SK-N-SH treated with all-trans-retinoic acid at 6 μM for 48 hours (cell line): ENCODE measurements at regions not wholly inside any gene's neighbourhood (a gene's known extent, or its start where the extent isn't known, plus 50 kb on each side); places are given as distances from the start of the nearest gene placed in this dataset.

ENCODE experiments used
- ATAC-seq: fragments of 200-7000 bp; cut with Tn5 transposase; 3 replicates; pipeline ENCODE4 v1.9.1; 2020; ENCODE audit warnings: mild to moderate bottlenecking, moderate library complexity
- BACH2 ChIP-seq: fragments of 250-450 bp; sonication (Bioruptor Pico); IDR thresholded peaks from 2 replicates; pipeline ENCODE4 v1.9.0; 2021; ENCODE audit warnings: mild to moderate bottlenecking, borderline replicate concordance
- ESRRG ChIP-seq: fragments of 250-450 bp; sonication (Bioruptor Pico); IDR thresholded peaks from 2 replicates; pipeline ENCODE4 v1.6.1; 2021; ENCODE audit warnings: mild to moderate bottlenecking
- GLIS3 ChIP-seq: fragments of 250-450 bp; sonication (Bioruptor Pico); IDR thresholded peaks from 2 replicates; pipeline ENCODE4 v1.5.0; 2020; ENCODE audit warnings: mild to moderate bottlenecking, moderate library complexity
- ISL1 ChIP-seq: fragments of 250-450 bp; sonication (Bioruptor Pico); IDR thresholded peaks from 2 replicates; pipeline ENCODE4 v2.1.2; 2022; ENCODE audit warnings: mild to moderate bottlenecking, moderate library complexity
- PPARA ChIP-seq: fragments of 250-450 bp; sonication (Bioruptor Pico); IDR thresholded peaks from 2 replicates; pipeline ENCODE4 v1.5.0; 2020; ENCODE audit warnings: mild to moderate bottlenecking, borderline replicate concordance
- RARB ChIP-seq: fragments of 250-450 bp; sonication (Bioruptor Pico); IDR thresholded peaks from 2 replicates; pipeline ENCODE4 v1.8.0; 2021; ENCODE audit warnings: mild to moderate bottlenecking, moderate library complexity
- SNAI2 ChIP-seq: fragments of 250-450 bp; sonication (Bioruptor Pico); IDR thresholded peaks from 2 replicates; pipeline ENCODE4 v1.5.0; 2020; ENCODE audit warnings: mild to moderate bottlenecking, moderate library complexity
- TCF4 ChIP-seq: fragments of 250-450 bp; sonication (Bioruptor Pico); IDR thresholded peaks from 2 replicates; pipeline ENCODE4 v1.8.0; 2021; ENCODE audit warnings: mild to moderate bottlenecking, moderate library complexity, borderline replicate concordance
- TOX ChIP-seq: fragments of 250-450 bp; sonication (Bioruptor Pico); IDR thresholded peaks from 2 replicates; pipeline ENCODE4 v1.8.0; 2021; ENCODE audit warnings: mild to moderate bottlenecking, moderate library complexity, borderline replicate concordance
- ZC3H10 ChIP-seq: fragments of 250-450 bp; sonication (Bioruptor Pico); IDR thresholded peaks from 2 replicates; pipeline ENCODE4 v1.5.1; 2021; ENCODE audit warnings: mild to moderate bottlenecking, moderate library complexity
- ZFP3 ChIP-seq: fragments of 250-450 bp; sonication (Bioruptor Pico); IDR thresholded peaks from 2 replicates; pipeline ENCODE4 v1.5.0; 2020; ENCODE audit warnings: mild to moderate bottlenecking, moderate library complexity
- ZFP30 ChIP-seq: fragments of 450-650 bp; formaldehyde crosslinking; IDR thresholded peaks from 2 replicates; pipeline ENCODE4 v1.5.0; 2022; ENCODE audit warnings: mild to moderate bottlenecking, moderate library complexity
- ZNF565 ChIP-seq: fragments of 450-650 bp; formaldehyde crosslinking; conservative IDR thresholded peaks from 2 replicates; pipeline ENCODE4 v1.5.0; 2020; ENCODE audit warnings: low read depth, mild to moderate bottlenecking, moderate library complexity
- ZNF70 ChIP-seq: fragments of 450-650 bp; formaldehyde crosslinking; IDR thresholded peaks from 2 replicates; pipeline ENCODE4 v1.5.0; 2020; ENCODE audit warnings: mild to moderate bottlenecking, moderate library complexity
- TF ChIP-seq, protein P1 (sequence below): fragments of 250-450 bp; sonication (Bioruptor Pico); IDR thresholded peaks from 2 replicates; pipeline ENCODE4 v1.8.0; 2021; ENCODE audit warnings: low read depth, mild to moderate bottlenecking, moderate library complexity, borderline replicate concordance
- TF ChIP-seq, protein P2 (sequence below): fragments of 250-450 bp; sonication (Bioruptor Pico); IDR thresholded peaks from 2 replicates; pipeline ENCODE4 v1.5.1; 2021; ENCODE audit warnings: mild to moderate bottlenecking, moderate library complexity
- TF ChIP-seq, protein P3 (sequence below): fragments of 250-450 bp; sonication (Bioruptor Pico); IDR thresholded peaks from 2 replicates; pipeline ENCODE4 v1.5.0; 2020; ENCODE audit warnings: mild to moderate bottlenecking, moderate library complexity
- TF ChIP-seq, protein P4 (sequence below): fragments of 250-450 bp; sonication (Bioruptor Pico); IDR thresholded peaks from 2 replicates; pipeline ENCODE4 v1.5.1; 2020; ENCODE audit warnings: low read depth, mild to moderate bottlenecking, moderate library complexity

DNA sequence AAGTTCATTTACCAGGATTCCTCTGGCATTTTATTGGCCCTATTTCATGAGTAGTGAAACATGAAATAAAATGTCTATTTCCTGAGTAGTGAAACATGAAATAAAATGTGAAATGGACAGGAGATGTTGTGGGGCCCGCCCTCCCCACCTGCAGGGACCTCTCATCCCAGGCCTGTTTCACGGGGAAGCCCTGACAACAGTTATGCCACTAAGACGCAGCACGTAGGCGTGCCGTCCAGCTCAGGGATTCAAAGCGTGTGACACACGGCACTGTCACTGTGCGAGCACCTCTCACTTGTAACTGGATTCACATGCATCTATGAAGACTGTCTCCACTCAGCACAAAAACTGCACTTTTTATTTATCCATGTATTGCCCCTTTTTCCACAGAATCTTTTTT, 83.4 kb upstream of the SNTG2 start:
- TF ChIP-seq, protein P1, sequence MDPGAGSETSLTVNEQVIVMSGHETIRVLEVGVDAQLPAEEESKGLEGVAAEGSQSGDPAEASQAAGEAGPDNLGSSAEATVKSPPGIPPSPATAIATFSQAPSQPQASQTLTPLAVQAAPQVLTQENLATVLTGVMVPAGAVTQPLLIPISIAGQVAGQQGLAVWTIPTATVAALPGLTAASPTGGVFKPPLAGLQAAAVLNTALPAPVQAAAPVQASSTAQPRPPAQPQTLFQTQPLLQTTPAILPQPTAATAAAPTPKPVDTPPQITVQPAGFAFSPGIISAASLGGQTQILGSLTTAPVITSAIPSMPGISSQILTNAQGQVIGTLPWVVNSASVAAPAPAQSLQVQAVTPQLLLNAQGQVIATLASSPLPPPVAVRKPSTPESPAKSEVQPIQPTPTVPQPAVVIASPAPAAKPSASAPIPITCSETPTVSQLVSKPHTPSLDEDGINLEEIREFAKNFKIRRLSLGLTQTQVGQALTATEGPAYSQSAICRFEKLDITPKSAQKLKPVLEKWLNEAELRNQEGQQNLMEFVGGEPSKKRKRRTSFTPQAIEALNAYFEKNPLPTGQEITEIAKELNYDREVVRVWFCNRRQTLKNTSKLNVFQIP (CRISPR knock-in tag): no peak
- TF ChIP-seq ZFP3 (CRISPR knock-in tag) (no peak), PPARA (CRISPR knock-in tag) (no peak), GLIS3 (CRISPR knock-in tag) (no peak), ESRRG (CRISPR knock-in tag) (no peak), ZNF70 (CRISPR knock-in tag) (no peak), BACH2 (no peak), ISL1 (CRISPR knock-in tag) (no peak)
- no peak for ATAC-seq

DNA sequence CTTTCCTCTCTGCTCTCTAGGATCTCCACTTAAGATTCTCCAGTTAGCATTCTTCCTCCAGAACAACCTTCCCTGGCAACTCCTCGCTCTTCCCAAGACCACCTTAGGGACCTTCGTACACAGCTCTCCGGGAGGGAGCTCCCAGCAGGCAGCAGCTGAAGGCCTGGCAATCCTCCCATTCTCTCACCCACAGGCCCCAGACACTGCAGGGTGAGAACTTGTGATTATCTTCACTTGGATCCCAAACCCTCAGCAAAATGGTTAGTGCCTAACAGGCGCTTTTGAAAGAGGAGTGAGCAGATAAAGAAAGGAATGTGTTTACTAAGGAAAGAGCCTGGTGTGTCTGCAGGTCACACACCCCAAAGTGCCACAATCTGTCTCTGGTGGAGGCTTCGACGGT, 83.8 kb upstream of the SNTG2 start:
- no peak for ATAC-seq

DNA sequence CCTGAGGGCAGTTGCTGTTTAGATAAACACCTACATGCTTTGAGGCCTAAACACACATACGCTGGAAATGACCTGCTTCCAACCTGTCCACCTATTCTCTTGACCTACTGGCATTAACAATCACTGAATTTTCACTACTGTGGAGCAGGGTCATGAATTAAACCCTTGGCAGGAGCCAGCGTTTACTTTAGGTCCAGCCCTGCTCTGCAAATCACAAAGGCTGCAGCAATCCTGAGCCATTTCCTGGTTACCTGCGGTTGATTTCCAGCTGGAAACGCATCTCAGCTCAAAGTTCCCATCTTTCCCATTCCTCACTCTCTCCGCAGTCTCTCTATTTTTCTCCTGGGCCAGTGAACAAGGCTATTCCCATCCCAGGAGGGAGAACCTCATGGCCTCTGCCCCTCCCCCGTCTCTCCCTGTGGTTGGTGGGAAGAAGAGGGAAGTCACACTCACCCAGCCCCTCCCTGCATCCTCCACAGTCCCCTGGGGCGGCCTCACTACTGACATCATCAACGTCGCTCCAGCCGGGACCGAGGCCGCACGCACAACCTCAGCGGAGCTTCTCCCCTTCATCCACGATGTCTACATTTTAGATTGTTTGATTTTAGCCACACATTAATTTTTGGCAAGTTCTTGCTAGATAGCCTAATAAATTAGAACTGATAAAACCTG, 84.5 kb upstream of the SNTG2 start:
- TF ChIP-seq ZFP3 (CRISPR knock-in tag): no peak
- no peak for TF ChIP-seq ZFP30 (CRISPR knock-in tag)
- no peak for TF ChIP-seq ZNF565
- no peak for TF ChIP-seq ZNF70 (CRISPR knock-in tag)
- TF ChIP-seq PPARA (CRISPR knock-in tag): no peak
- TF ChIP-seq, protein P2, sequence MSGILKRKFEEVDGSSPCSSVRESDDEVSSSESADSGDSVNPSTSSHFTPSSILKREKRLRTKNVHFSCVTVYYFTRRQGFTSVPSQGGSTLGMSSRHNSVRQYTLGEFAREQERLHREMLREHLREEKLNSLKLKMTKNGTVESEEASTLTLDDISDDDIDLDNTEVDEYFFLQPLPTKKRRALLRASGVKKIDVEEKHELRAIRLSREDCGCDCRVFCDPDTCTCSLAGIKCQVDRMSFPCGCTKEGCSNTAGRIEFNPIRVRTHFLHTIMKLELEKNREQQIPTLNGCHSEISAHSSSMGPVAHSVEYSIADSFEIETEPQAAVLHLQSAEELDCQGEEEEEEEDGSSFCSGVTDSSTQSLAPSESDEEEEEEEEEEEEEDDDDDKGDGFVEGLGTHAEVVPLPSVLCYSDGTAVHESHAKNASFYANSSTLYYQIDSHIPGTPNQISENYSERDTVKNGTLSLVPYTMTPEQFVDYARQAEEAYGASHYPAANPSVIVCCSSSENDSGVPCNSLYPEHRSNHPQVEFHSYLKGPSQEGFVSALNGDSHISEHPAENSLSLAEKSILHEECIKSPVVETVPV (CRISPR knock-in tag): no peak
- no peak for TF ChIP-seq TOX
- TF ChIP-seq TCF4 (CRISPR knock-in tag): no peak
- no peak for TF ChIP-seq GLIS3 (CRISPR knock-in tag)
- ATAC-seq: no peak

More for the DNA sequence above, 83.8 kb upstream of the SNTG2 start:
- TF ChIP-seq, protein P3, sequence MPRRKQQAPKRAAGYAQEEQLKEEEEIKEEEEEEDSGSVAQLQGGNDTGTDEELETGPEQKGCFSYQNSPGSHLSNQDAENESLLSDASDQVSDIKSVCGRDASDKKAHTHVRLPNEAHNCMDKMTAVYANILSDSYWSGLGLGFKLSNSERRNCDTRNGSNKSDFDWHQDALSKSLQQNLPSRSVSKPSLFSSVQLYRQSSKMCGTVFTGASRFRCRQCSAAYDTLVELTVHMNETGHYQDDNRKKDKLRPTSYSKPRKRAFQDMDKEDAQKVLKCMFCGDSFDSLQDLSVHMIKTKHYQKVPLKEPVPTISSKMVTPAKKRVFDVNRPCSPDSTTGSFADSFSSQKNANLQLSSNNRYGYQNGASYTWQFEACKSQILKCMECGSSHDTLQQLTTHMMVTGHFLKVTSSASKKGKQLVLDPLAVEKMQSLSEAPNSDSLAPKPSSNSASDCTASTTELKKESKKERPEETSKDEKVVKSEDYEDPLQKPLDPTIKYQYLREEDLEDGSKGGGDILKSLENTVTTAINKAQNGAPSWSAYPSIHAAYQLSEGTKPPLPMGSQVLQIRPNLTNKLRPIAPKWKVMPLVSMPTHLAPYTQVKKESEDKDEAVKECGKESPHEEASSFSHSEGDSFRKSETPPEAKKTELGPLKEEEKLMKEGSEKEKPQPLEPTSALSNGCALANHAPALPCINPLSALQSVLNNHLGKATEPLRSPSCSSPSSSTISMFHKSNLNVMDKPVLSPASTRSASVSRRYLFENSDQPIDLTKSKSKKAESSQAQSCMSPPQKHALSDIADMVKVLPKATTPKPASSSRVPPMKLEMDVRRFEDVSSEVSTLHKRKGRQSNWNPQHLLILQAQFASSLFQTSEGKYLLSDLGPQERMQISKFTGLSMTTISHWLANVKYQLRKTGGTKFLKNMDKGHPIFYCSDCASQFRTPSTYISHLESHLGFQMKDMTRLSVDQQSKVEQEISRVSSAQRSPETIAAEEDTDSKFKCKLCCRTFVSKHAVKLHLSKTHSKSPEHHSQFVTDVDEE (CRISPR knock-in tag): no peak
- TF ChIP-seq ZC3H10 (CRISPR knock-in tag): no peak

DNA sequence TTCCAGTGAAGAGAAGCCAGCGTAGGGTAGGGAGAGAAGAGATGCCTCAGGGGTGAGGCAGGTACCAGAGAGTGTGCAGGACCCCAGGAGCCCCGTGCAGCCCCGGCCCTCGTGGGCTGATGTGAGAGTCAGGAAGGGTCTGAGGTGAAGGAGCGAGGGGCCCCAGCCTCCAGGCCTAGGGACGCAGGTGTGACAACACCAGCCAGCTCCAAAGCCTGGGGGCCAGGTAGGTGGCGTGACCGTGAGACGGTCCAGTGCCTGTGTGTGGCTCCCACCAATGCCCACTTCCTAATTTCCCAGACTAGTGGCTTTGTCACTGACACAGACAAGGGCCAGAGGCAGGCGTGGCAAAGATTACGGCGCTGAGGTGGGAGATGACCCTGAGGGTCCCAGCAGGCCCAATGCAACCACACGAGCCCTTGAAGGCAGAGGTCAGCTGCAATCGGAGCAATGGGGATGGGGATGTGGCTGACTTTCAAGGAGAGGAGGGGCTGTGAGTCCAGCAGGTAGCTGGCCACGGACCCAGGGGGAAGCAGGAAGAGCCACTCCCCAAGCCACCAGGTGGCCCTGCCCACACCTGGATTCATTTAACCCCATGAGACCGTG, 86.0 kb upstream of the SNTG2 start:
- ATAC-seq: no peak

More for the DNA sequence above, 86.0 kb upstream of the SNTG2 start:
- no peak for TF ChIP-seq ISL1 (CRISPR knock-in tag)
- TF ChIP-seq, protein P4, sequence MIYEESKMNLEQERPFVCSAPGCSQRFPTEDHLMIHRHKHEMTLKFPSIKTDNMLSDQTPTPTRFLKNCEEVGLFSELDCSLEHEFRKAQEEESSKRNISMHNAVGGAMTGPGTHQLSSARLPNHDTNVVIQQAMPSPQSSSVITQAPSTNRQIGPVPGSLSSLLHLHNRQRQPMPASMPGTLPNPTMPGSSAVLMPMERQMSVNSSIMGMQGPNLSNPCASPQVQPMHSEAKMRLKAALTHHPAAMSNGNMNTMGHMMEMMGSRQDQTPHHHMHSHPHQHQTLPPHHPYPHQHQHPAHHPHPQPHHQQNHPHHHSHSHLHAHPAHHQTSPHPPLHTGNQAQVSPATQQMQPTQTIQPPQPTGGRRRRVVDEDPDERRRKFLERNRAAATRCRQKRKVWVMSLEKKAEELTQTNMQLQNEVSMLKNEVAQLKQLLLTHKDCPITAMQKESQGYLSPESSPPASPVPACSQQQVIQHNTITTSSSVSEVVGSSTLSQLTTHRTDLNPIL: no peak
- TF ChIP-seq RARB (CRISPR knock-in tag): no peak
- no peak for TF ChIP-seq SNAI2 (CRISPR knock-in tag)
- TF ChIP-seq, protein P3 (CRISPR knock-in tag): no peak
